HG02798 (cell line): ENCODE measurements at regions not wholly inside any gene's neighbourhood (a gene's known extent, or its start where the extent isn't known, plus 50 kb on each side); places are given as distances from the start of the nearest gene placed in this dataset.

Experiments
- ATAC-seq: cut with Tn5 transposase; IDR thresholded peaks from one replicate; pipeline ENCODE4 v1.9.1; 2021; ENCODE audit warnings: mild to moderate bottlenecking; ENCODE audit not compliant: unreplicated experiment, poor library complexity

GRCh38 chr12:118682656-118683055, 298.7 kb upstream of the SRRM4 start:
- ATAC-seq: peak; percentile 53

DNA sequence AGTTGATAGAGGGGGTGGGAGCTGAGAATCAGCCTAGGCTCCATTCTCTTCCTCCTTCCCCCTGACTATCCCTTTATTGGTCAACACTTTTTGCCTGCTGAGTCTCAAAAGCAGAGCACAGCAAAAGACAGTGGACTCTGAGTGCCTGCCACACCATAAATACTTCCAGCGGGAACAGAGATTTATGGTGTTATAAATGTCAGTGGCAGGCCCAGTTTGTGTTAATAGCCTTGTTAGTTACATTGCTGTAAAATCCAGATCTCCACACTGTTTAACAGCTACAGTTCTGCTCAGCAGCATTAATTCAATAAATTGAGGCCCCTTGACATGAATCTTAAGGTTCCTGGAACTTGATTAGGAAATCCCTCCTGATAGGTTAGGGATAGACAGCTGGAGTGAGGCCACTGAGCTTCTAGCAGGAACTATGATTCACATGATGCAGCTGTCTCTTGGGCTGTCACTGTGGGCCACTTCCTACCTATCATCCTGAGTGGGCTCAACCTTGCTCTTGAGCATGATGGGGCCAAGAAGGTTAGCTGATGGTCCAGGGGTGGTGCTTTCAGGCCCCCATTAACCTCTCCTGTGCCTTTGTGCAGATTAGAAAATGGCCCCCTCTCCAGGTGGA, 295.2 kb upstream of the SRRM4 start:
- ATAC-seq: no peak

DNA sequence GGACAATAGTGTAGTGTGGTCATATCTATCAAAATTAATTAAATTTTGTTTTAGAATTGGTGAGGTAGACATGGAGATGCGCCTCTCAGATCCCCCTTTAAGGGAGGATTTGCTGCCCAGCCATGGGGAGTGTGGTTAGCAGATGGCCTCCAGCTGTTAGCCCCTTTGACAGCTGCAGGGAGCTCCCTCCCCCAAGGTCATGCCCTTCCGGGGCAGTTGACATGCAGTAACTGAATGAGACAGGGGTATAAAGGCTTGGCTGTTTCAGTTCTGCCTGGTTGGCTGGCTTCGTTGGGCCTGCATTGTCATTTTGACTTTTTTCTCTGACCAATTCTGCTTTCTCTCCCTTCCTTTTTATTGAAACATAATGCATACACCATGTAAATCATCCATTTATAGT, 291.5 kb upstream of the SRRM4 start:
- no peak for ATAC-seq

DNA sequence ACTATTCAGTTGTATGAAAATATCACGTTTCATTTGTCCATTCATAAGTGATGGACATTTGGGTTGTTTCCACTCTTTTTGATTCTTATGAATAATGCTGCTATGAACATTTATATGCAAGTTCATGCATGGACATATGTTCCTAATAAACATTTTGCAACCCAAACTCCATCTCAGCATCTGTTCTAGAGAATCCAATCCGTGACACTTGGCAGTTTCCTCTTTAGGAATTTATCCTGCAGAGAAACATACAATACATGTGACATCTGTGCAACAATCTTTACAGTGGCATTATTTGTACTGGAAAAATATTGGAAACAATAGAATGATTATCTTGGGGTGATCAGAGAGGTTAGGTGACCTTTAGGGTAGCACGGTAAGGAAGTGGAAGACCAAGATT, 290.8 kb upstream of the SRRM4 start:
- no peak for ATAC-seq

- no peak for ATAC-seq
Observed at GRCh38 chr12:118694128-118694775, 287.1 kb upstream of the SRRM4 start.

DNA sequence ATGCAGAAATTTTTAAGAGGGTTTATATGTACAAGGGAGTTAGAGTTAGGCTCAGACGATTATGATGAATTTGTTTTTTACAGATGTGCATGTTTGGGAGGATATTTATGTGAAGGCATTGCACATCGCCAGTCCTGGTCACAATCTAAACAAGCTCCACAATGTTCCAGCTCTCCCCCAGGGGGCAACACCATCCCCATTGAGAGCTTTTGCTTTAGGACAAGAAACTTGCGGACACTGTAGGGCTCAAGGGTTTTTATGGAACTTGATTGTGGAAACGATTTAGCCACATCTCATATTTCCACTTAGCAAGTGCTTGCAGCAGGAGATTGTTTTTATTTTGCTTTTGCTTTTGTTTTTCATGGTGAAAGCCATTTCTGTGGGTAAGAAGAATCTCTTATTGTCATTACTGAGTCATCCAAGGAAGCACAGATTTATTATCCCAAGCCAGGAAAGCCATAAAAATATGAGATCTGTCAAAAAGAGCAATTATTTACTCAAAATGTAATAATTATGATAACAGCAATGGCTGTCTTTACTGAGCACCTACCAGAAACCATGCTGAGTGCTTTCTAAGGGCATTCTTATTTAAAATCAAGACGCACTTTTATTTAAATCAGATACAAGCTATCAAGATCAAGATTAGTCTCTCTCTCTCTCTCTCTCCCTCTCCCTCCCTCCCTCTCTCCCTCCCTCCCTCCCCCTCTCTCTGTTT, 276.7 kb upstream of the SRRM4 start:
- ATAC-seq: no peak

- no peak for ATAC-seq
Observed at GRCh38 chr12:118706437-118706836, 274.9 kb upstream of the SRRM4 start.

DNA sequence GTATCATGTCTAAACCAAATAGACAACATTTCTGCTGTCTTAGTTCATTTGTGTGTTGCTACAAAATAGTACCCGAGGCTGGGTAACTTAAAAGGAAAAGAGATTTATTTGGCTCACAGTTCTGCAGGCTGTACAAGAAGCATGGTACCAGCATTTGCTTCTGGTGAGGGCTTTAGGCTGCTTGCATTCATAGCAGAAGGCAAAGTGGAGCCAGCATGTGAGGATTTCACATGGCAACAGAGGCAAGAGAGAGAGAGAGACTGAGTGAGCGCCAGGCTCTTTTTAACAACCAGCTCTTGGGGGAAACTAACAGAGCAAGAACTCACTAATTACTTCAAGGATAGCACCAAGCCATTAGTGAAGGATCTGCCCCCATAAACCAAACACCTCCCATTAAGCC, 271.4 kb upstream of the SRRM4 start:
- ATAC-seq: no peak

GRCh38 chr12:118711185-118711584, 270.2 kb upstream of the SRRM4 start:
- ATAC-seq: no peak

- ATAC-seq: peak; percentile 44
Observed at GRCh38 chr12:118714051-118714460, 267.3 kb upstream of the SRRM4 start.

- ATAC-seq: no peak
Observed at GRCh38 chr12:118714500-118714899, 266.8 kb upstream of the SRRM4 start.

DNA sequence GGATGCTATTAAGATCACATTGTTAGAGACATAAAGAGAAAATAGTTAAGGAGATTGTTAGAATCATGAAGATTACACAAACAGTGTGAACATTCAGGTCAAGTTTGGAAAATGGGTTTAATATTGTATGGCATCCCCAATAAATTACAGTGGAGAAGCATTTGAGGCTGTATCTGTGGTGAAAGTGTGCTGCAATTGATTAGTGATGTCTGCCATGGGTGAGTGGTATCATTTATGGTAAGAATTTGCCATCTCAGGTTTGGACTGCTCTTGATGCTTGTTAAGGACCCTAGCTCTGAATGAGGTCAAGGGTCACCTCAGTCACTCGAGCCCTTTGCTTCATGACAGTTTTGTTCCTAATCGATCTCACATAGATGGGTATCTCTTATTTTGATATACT, 265.7 kb upstream of the SRRM4 start:
- no peak for ATAC-seq

GRCh38 chr12:118727196-118727978, 254.0 kb upstream of the SRRM4 start:
- no peak for ATAC-seq

- no peak for ATAC-seq
Observed at GRCh38 chr12:118727979-118728366, 253.4 kb upstream of the SRRM4 start.

- ATAC-seq: no peak
Observed at GRCh38 chr12:118734266-118734665, 247.1 kb upstream of the SRRM4 start.

GRCh38 chr12:118737985-118738540, 243.3 kb upstream of the SRRM4 start:
- no peak for ATAC-seq

DNA sequence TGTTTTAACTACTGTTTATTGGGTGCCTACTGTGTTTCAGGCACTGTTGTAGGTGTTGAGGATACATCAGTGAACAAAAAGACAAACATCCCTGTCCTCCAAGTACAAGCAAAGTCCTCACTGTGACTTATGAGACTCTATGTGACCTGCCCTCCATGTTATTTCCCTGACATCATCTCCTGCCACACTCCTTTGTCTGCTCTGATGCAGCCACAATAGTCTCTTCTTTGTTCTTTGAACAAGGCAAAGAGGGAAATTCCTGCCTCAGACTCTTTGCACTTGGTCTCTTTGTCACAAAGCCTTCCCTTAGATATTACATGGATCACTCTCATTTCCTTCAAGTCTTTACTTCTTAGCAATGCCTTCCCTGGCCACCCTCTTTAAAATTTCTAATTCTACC, 240.1 kb upstream of the SRRM4 start:
- no peak for ATAC-seq

DNA sequence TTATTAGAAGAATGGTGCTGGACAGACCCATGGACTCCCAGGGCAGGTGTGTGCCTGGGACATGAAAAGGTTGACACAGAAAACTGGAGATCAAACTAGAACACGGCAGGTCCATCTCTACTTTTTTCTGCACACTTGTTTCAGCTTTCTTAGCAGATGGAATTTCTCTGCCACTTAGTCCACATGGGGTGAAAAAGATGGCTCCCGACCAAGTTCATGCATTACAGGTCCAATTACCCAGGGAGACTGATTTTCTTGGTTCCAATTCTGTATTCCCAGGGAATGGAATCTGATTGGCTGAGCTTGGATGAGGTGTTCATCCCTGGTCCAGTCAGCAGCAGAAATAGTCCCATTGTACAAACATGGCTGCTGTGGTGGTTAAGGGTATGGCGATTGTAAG, 238.9 kb upstream of the SRRM4 start:
- no peak for ATAC-seq

DNA sequence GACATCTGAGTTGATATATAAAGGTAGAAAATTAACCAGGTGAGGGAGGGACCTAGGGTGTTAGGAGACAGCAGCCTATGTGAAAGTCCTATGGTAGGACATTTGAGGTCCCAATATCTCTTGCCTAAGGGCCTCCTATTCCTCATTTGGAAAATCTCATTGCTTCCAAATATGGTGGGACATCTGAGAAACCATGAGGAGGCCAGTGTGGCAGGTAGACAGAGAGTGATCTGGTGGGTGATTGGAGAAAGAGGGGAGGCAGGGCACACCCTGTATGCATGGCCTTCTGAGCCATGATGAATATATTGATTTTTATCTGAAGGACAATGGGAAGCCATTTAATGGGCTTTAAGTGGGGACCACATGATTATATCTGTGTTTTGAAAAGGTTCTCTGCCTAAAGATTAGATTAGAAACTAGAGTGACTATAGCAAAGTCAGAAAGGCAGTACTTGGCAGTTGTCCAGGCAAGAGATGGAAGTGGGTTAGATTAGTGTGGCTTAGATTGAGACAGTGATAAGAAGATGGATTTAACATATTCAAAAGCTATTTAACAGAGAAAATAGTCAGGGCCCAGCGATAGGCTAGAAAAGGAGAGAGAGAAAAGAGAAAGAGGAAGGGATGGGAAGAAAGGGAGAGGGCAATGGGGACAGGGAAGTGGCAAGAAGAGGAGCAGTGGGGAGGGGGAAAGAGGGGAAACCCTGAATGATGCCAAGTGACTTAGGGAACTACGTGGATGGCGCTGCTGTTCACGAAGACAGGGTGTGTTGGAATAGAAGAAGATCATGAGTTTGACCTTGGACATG, 237.2 kb upstream of the SRRM4 start:
- no peak for ATAC-seq

- ATAC-seq: no peak
Observed at GRCh38 chr12:118746176-118746575, 235.2 kb upstream of the SRRM4 start.
